ENCODE measurements at regions not wholly inside any gene's neighbourhood (a gene's known extent, or its start where the extent isn't known, plus 50 kb on each side); places are given as distances from the start of the nearest gene placed in this dataset.

DNA sequence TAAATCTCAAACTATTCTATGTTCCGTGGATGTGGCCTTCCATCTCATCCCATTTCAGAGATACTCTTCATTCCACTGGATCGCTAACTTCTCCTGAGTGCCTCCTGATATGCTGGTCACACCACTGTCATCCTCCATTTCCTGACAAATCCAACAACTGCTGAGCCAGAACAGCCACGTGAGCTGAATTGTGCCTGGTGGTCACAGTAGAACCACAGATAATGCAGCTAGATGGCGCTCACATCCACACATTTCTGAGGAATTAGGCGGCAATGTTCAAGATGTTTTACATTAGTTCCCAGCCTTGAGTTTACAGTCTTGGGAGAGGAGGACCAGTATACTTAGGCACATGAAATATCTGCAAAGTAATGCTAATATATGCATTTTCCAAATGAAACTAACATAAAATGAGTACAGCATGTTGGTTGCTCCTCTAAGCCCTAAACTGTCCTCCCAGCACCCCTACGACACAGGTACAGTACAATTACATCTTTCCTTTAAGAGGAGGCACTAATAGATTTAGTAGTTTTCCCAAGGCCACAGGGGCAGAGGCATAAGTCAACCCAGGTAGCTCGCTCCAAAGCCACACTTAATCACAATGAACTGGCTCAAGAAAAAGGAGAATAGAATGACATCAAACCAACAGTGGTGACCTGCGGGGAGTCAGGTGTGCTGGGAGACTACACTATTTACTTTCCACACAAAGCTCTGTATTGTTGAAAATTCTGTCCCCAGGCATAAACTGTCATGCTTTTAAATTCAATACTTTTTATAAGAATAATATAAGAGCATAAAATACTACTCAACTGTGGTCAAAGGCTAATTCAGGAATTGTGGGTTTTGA lies 134.2 kb downstream of the CHIC2 start:
- ATAC-seq (ENCODE audit: low FRiP score) (peak; percentile 88), DNase-seq (ENCODE audit: low spot score) (peak; percentile 58)

DNA sequence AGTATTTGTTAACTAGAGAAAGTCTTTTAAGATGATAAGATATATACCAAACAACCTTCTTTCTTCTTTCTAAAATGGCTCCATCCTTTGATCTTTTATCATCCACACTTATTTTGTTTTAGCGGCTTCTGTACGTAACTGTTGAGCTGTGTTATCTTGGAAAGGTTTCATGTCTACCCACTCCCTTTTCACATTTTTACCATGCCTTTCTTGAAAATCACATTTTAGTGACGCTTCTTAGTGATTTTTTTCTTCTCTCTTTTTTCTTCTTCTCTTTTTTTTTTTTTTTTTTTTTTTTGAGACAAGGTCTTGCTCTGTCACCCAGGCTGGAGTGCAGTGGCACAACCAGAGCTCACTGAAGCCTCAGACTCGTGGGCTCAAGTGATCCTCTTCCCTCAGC lies 135.1 kb downstream of the CHIC2 start:
- no peak for TF ChIP-seq CTCF (IDR thresholded peaks at IDR 0.05)
- DNase-seq (ENCODE audit: low spot score) (no peak), ATAC-seq (ENCODE audit: low FRiP score) (no peak)

More for the DNA sequence above, 134.2 kb downstream of the CHIC2 start:
- no peak for TF ChIP-seq CTCF (IDR thresholded peaks at IDR 0.05)

DNA sequence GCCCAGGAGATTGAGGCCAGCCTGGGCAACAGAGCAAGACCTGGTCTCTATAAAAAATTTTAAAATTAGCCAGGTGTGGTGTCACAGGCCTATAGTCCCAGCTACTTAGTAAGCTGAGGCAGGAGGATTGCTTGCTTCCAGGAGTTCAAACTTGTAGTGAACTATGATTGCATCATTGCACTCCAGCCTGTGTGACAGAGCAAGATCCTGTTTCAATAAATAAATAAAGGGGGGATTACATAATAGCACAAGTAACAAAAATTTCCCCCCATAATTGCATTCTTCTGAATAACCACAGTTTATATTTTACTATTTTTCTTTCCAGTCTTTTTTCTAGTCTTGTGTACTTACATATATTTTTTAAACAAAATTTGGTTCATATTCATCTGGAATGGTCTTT lies 135.6 kb downstream of the CHIC2 start:
- no peak for TF ChIP-seq CTCF (IDR thresholded peaks at IDR 0.05)
- ATAC-seq (ENCODE audit: low FRiP score) (no peak), DNase-seq (ENCODE audit: low spot score) (no peak)

DNA sequence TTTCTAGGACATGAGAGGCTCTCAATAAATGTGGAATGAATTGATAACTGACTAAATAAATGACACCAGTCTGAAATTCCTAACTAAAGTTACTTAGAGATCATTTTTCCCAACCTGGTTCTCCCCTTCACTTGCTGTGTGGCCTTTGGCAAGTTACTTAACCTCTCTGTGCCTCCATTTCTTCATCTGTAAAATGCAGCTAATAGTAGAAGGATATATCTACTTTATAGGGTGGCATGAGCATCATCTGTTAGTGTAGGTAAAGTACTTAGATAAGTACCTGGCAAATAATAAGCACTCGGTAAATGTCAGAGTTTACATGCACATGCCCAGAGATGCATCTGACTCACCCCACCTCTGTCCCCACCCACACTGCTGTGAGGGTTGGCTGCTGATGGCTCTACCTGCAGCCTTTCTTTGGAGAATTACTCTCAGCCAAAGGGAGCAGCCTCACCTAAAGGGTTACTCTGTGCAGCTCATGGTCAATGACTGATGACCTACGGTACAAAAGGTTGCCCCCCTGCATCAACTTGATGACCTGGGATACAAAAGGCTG lies 139.3 kb downstream of the CHIC2 start:
- DNase-seq (ENCODE audit: low spot score) (no peak), ATAC-seq (ENCODE audit: low FRiP score) (no peak)
- no peak for TF ChIP-seq CTCF (IDR thresholded peaks at IDR 0.05)

DNA sequence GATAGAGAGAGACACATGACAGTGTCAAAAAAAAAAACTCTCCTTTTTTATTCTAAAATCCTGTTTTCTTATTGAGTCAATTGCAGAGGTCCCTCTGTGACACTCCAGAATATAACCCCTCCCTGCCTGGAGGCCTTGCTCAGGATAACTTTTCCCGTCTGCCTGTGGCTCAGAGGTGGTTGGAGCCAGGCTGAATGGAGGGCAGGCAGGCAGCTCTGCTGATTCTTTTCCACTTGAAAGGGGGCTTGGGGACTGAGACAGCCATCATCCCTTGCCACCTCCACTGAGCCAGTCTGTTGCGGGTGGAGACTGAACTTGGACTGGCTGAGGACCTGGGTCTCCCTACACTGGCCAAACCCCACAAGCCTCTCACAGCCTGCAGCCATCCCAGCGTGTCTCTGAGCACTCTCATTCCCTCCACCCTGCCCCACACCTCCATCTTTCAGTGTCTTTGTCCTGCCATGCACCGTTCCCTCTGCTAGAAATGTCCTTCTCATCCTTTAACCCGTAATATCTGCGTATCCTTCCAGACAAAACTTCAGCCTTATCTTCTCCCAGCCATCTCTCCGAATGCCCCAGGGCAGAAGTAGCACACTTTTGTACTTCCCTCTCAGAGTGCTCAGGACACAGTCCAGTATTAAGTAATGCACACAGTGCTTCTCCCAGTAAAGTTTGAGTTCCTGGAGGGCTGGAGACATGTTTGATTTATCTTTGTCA lies 139.9 kb downstream of the CHIC2 start:
- DNase-seq (ENCODE audit: low spot score) (no peak), ATAC-seq (ENCODE audit: low FRiP score) (no peak)
- no peak for TF ChIP-seq CTCF (IDR thresholded peaks at IDR 0.05)

DNA sequence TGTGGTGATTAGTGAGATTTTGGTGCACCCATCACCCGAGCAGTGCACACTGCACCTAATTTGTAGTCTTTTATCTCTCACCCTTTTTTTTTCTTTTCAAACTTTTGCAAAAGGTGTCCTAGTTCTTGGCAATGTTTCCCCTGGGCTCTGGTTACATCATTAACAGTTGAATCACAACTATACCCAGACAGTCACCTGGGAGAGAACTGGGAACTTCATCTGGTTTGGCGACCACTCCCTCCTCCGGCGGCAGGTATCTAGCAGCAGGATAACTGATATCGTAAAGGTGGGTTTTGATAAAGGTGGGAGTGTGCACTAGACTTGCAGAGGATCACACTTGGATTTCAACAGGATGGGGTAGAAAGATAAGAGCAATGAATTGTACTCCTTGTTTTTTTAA lies 140.5 kb downstream of the CHIC2 start:
- DNase-seq (ENCODE audit: low spot score) (no peak), ATAC-seq (ENCODE audit: low FRiP score) (no peak)
- no peak for TF ChIP-seq CTCF (IDR thresholded peaks at IDR 0.05)

Data from omental fat pad (tissue), 3 donors.